Neural cell (in vitro differentiated cells): ENCODE measurements at regions not wholly inside any gene's neighbourhood (a gene's known extent, or its start where the extent isn't known, plus 50 kb on each side); places are given as distances from the start of the nearest gene placed in this dataset.
"Not testable (repeated sequence)": the region's sequence is repeated elsewhere in the genome, so short reads cannot be mapped to it uniquely, and the experiment has no call there.

Source experiments
- H2AFZ ChIP-seq: fragments of 200-600, 300-800 bp; sonication (generic), shearing (Covaris generic); 2 replicates; pipeline ENCODE4 v1.6.0; 2014; ENCODE audit warnings: low read depth, mild to moderate bottlenecking, antibody characterized with exemption, low read length, moderate library complexity
- H3F3A ChIP-seq: fragments of 200-600 bp; shearing (Covaris generic); 2 replicates; pipeline ENCODE4 v1.6.1; 2016; ENCODE audit warnings: mild to moderate bottlenecking, moderate library complexity, mixed read lengths, antibody characterized with exemption, low read length; ENCODE audit not compliant: insufficient read depth, poor library complexity, severe bottlenecking
- H3K27ac ChIP-seq: fragments of 200-600, 300-800 bp; sonication (generic), shearing (Covaris generic); 2 replicates; pipeline ENCODE4 v1.5.1; 2014; ENCODE audit warnings: mild to moderate bottlenecking, low read length, moderate library complexity
- H3K27me3 ChIP-seq: fragments of 300-800, 200-600 bp; sonication (generic), shearing (Covaris generic); 2 replicates; pipeline ENCODE4 v1.6.0; 2014; ENCODE audit warnings: mild to moderate bottlenecking, low read depth, low read length, moderate library complexity; ENCODE audit not compliant: insufficient read depth
- H3K36me3 ChIP-seq: fragments of 300-800, 200-600 bp; sonication (generic), shearing (Covaris generic); 2 replicates; pipeline ENCODE4 v1.5.1; 2014; ENCODE audit warnings: mild to moderate bottlenecking, antibody characterized with exemption, low read length, moderate library complexity; ENCODE audit not compliant: insufficient read depth
- H3K4me2 ChIP-seq: fragments of 300-800, 200-600 bp; sonication (generic), shearing (Covaris generic); 2 replicates; pipeline ENCODE4 v1.6.0; 2014; ENCODE audit warnings: mild to moderate bottlenecking, low read length
- H3K4me3 ChIP-seq: fragments of 300-800, 200-600 bp; sonication (generic), shearing (Covaris generic); 2 replicates; pipeline ENCODE4 v1.5.1; 2014; ENCODE audit warnings: mild to moderate bottlenecking, low read length, moderate library complexity
- H3K79me2 ChIP-seq: fragments of 200-600 bp; shearing (Covaris generic); replicated peaks from 2 replicates; pipeline ENCODE4 v1.6.0; 2014; ENCODE audit warnings: mild to moderate bottlenecking, low read length, moderate library complexity; ENCODE audit not compliant: insufficient read depth
- H3K9ac ChIP-seq: fragments of 300-800, 200-600 bp; sonication (generic), shearing (Covaris generic); 2 replicates; pipeline ENCODE4 v1.6.1; 2016; ENCODE audit warnings: mild to moderate bottlenecking, low read length, mixed read lengths
- H3K9me2 ChIP-seq: fragments of 200-600 bp; shearing (Covaris generic); 2 replicates; pipeline ENCODE4 v1.6.1; 2016; ENCODE audit warnings: mild to moderate bottlenecking, low read length, mixed read lengths; ENCODE audit not compliant: insufficient read depth
- H3K9me3 ChIP-seq: fragments of 200-600, 300-800 bp; sonication (generic), shearing (Covaris generic); 2 replicates; pipeline ENCODE4 v1.6.1; 2016; ENCODE audit warnings: mild to moderate bottlenecking, mixed run types, low read length, moderate library complexity, mixed read lengths
- H4K20me1 ChIP-seq: fragments of 200-600 bp; shearing (Covaris generic); 2 replicates; pipeline ENCODE4 v1.6.1; 2016; ENCODE audit warnings: mild to moderate bottlenecking, mixed run types; ENCODE audit not compliant: insufficient read depth
- CTCF ChIP-seq: fragments of 450-650 bp; IDR thresholded peaks from 2 replicates; pipeline ENCODE4 v1.5.1; 2014; ENCODE audit warnings: antibody characterized with exemption, mild to moderate bottlenecking, moderate library complexity; ENCODE audit not compliant: poor library complexity, severe bottlenecking
- EP300 ChIP-seq: fragments of 450-650 bp; conservative IDR thresholded peaks from 2 replicates; pipeline ENCODE4 v1.6.1; 2014; ENCODE audit warnings: antibody characterized with exemption, mild to moderate bottlenecking, moderate library complexity; ENCODE audit not compliant: poor library complexity, severe bottlenecking
- MXI1 ChIP-seq: fragments of 450-650 bp; conservative IDR thresholded peaks from 2 replicates; pipeline ENCODE4 v1.6.1; 2014; ENCODE audit warnings: antibody characterized with exemption, mild to moderate bottlenecking; ENCODE audit not compliant: poor library complexity, severe bottlenecking
- POLR2AphosphoS5 ChIP-seq: IDR thresholded peaks from 2 replicates; pipeline ENCODE4 v1.6.1; 2012
- RAD21 ChIP-seq: fragments of 450-650 bp; conservative IDR thresholded peaks from 2 replicates; pipeline ENCODE4 v1.6.1; 2014; ENCODE audit warnings: antibody characterized with exemption, mild to moderate bottlenecking, moderate library complexity
- SMC3 ChIP-seq: fragments of 450-650 bp; conservative IDR thresholded peaks from 2 replicates; pipeline ENCODE4 v1.6.1; 2014; ENCODE audit warnings: antibody characterized with exemption, mild to moderate bottlenecking, moderate library complexity; ENCODE audit not compliant: poor library complexity
- TAF1 ChIP-seq: IDR thresholded peaks from 2 replicates; pipeline ENCODE4 v1.6.1; 2012; ENCODE audit warnings: low read depth
- TF ChIP-seq, protein P1 (sequence below): IDR thresholded peaks from 2 replicates; pipeline ENCODE4 v1.6.1; 2012; ENCODE audit warnings: borderline replicate concordance

GRCh38 chr13:110041638-110042037, 255.3 kb upstream of the IRS2 start:
- not testable (repeated sequence) for H3K27me3 ChIP-seq, H2AFZ ChIP-seq, H3K9me2 ChIP-seq, H4K20me1 ChIP-seq, H3K79me2 ChIP-seq, H3F3A ChIP-seq, H3K4me3 ChIP-seq, H3K9ac ChIP-seq, H3K36me3 ChIP-seq, H3K4me2 ChIP-seq, H3K27ac ChIP-seq, H3K9me3 ChIP-seq

DNA sequence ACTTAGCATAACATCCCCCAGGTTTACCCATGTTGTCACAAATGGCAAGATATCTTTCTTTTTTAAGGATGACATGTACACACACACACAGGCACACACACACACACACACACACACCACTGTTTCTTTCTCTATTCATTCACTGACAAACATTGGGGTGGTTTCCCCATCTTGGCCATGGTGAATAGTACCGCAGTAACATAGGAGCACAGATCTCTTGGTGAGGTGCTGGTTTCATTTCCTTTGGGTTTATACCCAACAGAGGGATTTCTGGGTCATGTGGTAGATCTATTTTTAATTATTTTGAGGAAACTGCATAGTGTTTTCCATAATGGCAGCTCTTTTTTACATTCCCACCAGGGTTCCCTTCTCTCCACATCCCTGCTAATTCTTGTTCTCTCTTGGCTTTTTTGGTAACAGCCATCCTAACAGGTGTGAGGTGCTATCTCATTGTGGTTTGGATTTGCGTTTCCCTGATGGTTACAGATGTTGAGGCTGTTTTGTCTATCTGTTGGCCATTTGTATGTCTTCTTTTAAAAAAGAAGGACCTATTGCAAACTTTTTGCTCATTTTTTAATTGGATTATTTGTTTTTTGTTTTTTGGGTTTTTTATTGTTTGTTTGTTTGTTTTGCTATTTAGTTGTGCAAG, 251.7 kb upstream of the IRS2 start:
- H3K4me3 ChIP-seq, result no peak overlapping the region

More for the DNA sequence above, 251.7 kb upstream of the IRS2 start:
- no peak overlapping the region for H3K27ac ChIP-seq
- no peaks in the 10 kb centered on the region for H3K27me3 ChIP-seq
- H2AFZ ChIP-seq, result no peak overlapping the region
- H3K4me2 ChIP-seq, result no peak overlapping the region
- H3K9me2 ChIP-seq, result no peaks in the 10 kb centered on the region
- H3K9ac ChIP-seq, result no peak overlapping the region
- H3F3A ChIP-seq, result no peaks in the 10 kb centered on the region
- no peaks in the 10 kb centered on the region for H4K20me1 ChIP-seq
- no peaks in the 10 kb centered on the region for H3K79me2 ChIP-seq
- TF ChIP-seq MXI1 (no peak), RAD21 (no peak), CTCF (no peak), POLR2AphosphoS5 (no peak), EP300 (no peak), SMC3 (no peak), TAF1 (no peak)
- TF ChIP-seq, protein P1, sequence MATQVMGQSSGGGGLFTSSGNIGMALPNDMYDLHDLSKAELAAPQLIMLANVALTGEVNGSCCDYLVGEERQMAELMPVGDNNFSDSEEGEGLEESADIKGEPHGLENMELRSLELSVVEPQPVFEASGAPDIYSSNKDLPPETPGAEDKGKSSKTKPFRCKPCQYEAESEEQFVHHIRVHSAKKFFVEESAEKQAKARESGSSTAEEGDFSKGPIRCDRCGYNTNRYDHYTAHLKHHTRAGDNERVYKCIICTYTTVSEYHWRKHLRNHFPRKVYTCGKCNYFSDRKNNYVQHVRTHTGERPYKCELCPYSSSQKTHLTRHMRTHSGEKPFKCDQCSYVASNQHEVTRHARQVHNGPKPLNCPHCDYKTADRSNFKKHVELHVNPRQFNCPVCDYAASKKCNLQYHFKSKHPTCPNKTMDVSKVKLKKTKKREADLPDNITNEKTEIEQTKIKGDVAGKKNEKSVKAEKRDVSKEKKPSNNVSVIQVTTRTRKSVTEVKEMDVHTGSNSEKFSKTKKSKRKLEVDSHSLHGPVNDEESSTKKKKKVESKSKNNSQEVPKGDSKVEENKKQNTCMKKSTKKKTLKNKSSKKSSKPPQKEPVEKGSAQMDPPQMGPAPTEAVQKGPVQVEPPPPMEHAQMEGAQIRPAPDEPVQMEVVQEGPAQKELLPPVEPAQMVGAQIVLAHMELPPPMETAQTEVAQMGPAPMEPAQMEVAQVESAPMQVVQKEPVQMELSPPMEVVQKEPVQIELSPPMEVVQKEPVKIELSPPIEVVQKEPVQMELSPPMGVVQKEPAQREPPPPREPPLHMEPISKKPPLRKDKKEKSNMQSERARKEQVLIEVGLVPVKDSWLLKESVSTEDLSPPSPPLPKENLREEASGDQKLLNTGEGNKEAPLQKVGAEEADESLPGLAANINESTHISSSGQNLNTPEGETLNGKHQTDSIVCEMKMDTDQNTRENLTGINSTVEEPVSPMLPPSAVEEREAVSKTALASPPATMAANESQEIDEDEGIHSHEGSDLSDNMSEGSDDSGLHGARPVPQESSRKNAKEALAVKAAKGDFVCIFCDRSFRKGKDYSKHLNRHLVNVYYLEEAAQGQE, result no peak
- H3K36me3 ChIP-seq, result no peaks in the 10 kb centered on the region
- H3K9me3 ChIP-seq, result no peaks in the 10 kb centered on the region
